SIG-M5 treated with dmso at 0.1 percent for 504 hours (cell line): ENCODE measurements at regions not wholly inside any gene's neighbourhood (a gene's known extent, or its start where the extent isn't known, plus 50 kb on each side); places are given as distances from the start of the nearest gene placed in this dataset.
"Not testable (repeated sequence)": the region's sequence is repeated elsewhere in the genome, so short reads cannot be mapped to it uniquely, and the experiment has no call there.

Experiments used
- DNase-seq: peaks from one replicate; lab custom pipeline; 2025; ENCODE audit not compliant: unreplicated experiment; lab: John Stamatoyannopoulos, UW

- DNase-seq: no peak
These were observed 178.9 kb downstream of the MMUT start for GRCh38 chr6:49284180-49284579.

GRCh38 chr6:49274809-49275769 lies 188.0 kb downstream of the MMUT start:
- DNase-seq: not testable (repeated sequence)

GRCh38 chr6:49269190-49269589 lies 193.9 kb downstream of the MMUT start:
- DNase-seq: no peak

GRCh38 chr6:49264909-49265308 lies 198.1 kb downstream of the MMUT start:
- no peak for DNase-seq

- DNase-seq: no peak
These were observed 198.6 kb downstream of the MMUT start for GRCh38 chr6:49264496-49264895.

- no peak for DNase-seq
These were observed 205.5 kb downstream of the MMUT start for GRCh38 chr6:49257549-49257948.

- DNase-seq: no peak
These were observed 207.7 kb downstream of the MMUT start for GRCh38 chr6:49255335-49255734.

GRCh38 chr6:49252901-49253300 lies 210.2 kb downstream of the MMUT start:
- no peak for DNase-seq

GRCh38 chr6:49233483-49233882 lies 229.6 kb downstream of the MMUT start:
- DNase-seq: no peak

GRCh38 chr6:49225471-49225870 lies 237.6 kb downstream of the MMUT start:
- DNase-seq: no peak

GRCh38 chr6:49220293-49220692 lies 242.8 kb downstream of the MMUT start:
- no peak for DNase-seq

- no peak for DNase-seq
These were observed 257.5 kb downstream of the MMUT start for GRCh38 chr6:49205526-49205925.

GRCh38 chr6:49202924-49203536 lies 260.0 kb downstream of the MMUT start:
- DNase-seq: no peak

- DNase-seq: no peak
These were observed 265.0 kb downstream of the MMUT start for GRCh38 chr6:49198015-49198414.

- DNase-seq: not testable (repeated sequence)
These were observed 300.7 kb downstream of the MMUT start for GRCh38 chr6:49162379-49162778.

- no peak for DNase-seq
These were observed 307.7 kb downstream of the MMUT start for GRCh38 chr6:49155316-49155715.

GRCh38 chr6:49151957-49152356 lies 311.1 kb downstream of the MMUT start:
- DNase-seq: no peak

GRCh38 chr6:49151461-49151860 lies 311.6 kb downstream of the MMUT start:
- no peak for DNase-seq

- no peak for DNase-seq
These were observed 312.0 kb downstream of the MMUT start for GRCh38 chr6:49151033-49151432.

- DNase-seq: no peak
These were observed 317.8 kb downstream of the MMUT start for GRCh38 chr6:49145280-49145679.

- DNase-seq: no peak
These were observed 320.5 kb downstream of the MMUT start for GRCh38 chr6:49142421-49143151.

GRCh38 chr6:49121970-49122369 lies 341.1 kb downstream of the MMUT start:
- no peak for DNase-seq
